ENCODE measurements at regions not wholly inside any gene's neighbourhood (a gene's known extent, or its start where the extent isn't known, plus 50 kb on each side); places are given as distances from the start of the nearest gene placed in this dataset.

DNA sequence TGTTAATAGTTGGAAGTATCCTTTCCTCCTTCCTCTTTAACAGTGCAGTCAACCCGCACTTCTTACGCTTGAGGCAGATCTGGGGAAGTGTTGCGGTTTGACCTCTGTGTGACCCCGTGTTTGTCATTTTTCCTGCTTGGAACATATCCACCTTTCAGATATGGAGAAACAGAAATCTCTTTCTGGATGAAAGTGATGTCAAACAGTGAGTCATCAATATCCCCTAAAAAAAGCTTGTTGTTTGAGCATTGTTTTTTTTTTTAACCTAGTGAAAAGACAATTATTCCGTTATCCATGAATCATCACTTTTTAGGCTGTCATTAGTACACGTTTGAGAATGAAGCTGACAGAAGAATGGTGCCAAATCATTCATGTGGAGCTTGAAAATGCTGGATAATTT lies 293.7 kb downstream of the ARPP21 start (continued):
- TF ChIP-seq TCF12 (IDR thresholded peaks at IDR 0.05), result peak; percentile 89
- TF ChIP-seq SIN3A (IDR thresholded peaks at IDR 0.05; ENCODE audit: borderline replicate concordance, low read depth, low read length), result no peak
- TF ChIP-seq FOXM1 (IDR thresholded peaks at IDR 0.05; ENCODE audit: low read depth), result peak; percentile 74
- TF ChIP-seq, protein P1, sequence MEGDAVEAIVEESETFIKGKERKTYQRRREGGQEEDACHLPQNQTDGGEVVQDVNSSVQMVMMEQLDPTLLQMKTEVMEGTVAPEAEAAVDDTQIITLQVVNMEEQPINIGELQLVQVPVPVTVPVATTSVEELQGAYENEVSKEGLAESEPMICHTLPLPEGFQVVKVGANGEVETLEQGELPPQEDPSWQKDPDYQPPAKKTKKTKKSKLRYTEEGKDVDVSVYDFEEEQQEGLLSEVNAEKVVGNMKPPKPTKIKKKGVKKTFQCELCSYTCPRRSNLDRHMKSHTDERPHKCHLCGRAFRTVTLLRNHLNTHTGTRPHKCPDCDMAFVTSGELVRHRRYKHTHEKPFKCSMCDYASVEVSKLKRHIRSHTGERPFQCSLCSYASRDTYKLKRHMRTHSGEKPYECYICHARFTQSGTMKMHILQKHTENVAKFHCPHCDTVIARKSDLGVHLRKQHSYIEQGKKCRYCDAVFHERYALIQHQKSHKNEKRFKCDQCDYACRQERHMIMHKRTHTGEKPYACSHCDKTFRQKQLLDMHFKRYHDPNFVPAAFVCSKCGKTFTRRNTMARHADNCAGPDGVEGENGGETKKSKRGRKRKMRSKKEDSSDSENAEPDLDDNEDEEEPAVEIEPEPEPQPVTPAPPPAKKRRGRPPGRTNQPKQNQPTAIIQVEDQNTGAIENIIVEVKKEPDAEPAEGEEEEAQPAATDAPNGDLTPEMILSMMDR (IDR thresholded peaks at IDR 0.05), result no peak
- TF ChIP-seq RXRA (IDR thresholded peaks at IDR 0.05; ENCODE audit: borderline replicate concordance, low read depth), result peak; percentile 98
- TF ChIP-seq RAD21 (IDR thresholded peaks at IDR 0.05; ENCODE audit: low read length), result peak; percentile 1; the same call in 1 of the 2 replicates
- TF ChIP-seq CHD2 (IDR thresholded peaks at IDR 0.05; ENCODE audit: low read length, partially characterized antibody), result no peak
- TF ChIP-seq MXI1 (IDR thresholded peaks at IDR 0.05; ENCODE audit: low read depth, low read length), result no peak
- TF ChIP-seq, protein P2, sequence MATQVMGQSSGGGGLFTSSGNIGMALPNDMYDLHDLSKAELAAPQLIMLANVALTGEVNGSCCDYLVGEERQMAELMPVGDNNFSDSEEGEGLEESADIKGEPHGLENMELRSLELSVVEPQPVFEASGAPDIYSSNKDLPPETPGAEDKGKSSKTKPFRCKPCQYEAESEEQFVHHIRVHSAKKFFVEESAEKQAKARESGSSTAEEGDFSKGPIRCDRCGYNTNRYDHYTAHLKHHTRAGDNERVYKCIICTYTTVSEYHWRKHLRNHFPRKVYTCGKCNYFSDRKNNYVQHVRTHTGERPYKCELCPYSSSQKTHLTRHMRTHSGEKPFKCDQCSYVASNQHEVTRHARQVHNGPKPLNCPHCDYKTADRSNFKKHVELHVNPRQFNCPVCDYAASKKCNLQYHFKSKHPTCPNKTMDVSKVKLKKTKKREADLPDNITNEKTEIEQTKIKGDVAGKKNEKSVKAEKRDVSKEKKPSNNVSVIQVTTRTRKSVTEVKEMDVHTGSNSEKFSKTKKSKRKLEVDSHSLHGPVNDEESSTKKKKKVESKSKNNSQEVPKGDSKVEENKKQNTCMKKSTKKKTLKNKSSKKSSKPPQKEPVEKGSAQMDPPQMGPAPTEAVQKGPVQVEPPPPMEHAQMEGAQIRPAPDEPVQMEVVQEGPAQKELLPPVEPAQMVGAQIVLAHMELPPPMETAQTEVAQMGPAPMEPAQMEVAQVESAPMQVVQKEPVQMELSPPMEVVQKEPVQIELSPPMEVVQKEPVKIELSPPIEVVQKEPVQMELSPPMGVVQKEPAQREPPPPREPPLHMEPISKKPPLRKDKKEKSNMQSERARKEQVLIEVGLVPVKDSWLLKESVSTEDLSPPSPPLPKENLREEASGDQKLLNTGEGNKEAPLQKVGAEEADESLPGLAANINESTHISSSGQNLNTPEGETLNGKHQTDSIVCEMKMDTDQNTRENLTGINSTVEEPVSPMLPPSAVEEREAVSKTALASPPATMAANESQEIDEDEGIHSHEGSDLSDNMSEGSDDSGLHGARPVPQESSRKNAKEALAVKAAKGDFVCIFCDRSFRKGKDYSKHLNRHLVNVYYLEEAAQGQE (IDR thresholded peaks at IDR 0.05; ENCODE audit: low read depth, low read length), result 0 out of 2 replicates have a peak, but pooled peaks have one; percentile 34
- peak; percentile 94 for TF ChIP-seq FOSL2 (IDR thresholded peaks at IDR 0.05; ENCODE audit: borderline replicate concordance, low read depth)

DNA sequence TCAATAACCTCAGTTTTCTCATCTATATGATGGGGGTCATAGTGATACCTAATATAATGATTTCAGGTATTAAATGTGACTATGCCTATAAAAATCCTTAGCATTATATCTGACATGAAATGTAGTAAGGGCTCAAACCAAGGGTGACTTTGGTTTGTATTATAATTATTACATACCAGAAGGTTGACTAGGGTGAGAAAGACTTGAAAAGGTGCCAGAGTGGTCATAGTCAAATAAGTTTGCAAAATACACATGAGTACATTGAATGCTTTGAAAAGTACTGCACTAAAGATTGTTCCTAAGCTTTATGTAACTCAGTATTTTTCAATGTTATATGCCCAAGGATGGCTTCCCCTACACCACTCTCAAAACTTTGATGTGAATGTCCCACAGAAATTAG lies 297.2 kb downstream of the ARPP21 start:
- H3K9ac ChIP-seq, result no peak overlapping the region
- CTCF ChIA-PET, result interaction anchor here (1.1 to 2.4 kb wide), 2 partner anchors 10 to 12 kb away, joined by 4 to 11 read pairs; no protein-coding TSS in a partner anchor
- H3K36me3 ChIP-seq (replicated peaks in 1 of 2; ENCODE audit: control insufficient read depth in 1 of 2, insufficient read depth in 2 of 2, low read length in 1 of 2), result no peaks in the 10 kb centered on the region
- peak overlapping the region in 1 of 2 experiments; percentile 7; a peak in 1 of 4 replicates for H3K27ac ChIP-seq (ENCODE audit: low read depth in 2 of 2, low read length in 1 of 2)
- TF ChIP-seq NFIC (IDR thresholded peaks at IDR 0.05; ENCODE audit: borderline replicate concordance), result peak; percentile 7; the same call in 1 of the 2 replicates
- TF ChIP-seq MEF2A (IDR thresholded peaks at IDR 0.05; ENCODE audit: borderline replicate concordance, low read depth), result no peak
- H3F3A ChIP-seq (replicated peaks; ENCODE audit: insufficient read depth), result peaks cover 13% of the 10 kb centered on the region
- no peak overlapping the region for H3K4me3 ChIP-seq (ENCODE audit: low read depth in 2 of 2, low read length in 1 of 2)
- H3K27me3 ChIP-seq (ENCODE audit: insufficient read depth), result no peaks in the 10 kb centered on the region
- no peaks in the 10 kb centered on the region for H3K9me2 ChIP-seq
- H4K20me1 ChIP-seq (ENCODE audit: insufficient read depth), result no peaks in the 10 kb centered on the region
- H3K4me1 ChIP-seq (ENCODE audit: control insufficient read depth in 1 of 2, insufficient read depth in 2 of 2, low read depth in 1 of 2, low read length in 1 of 2), result peaks cover 7 to 18% of the 10 kb centered on the region in 2 experiments
- no peak for DNase-seq
- no peaks in the 10 kb centered on the region for H3K79me2 ChIP-seq (ENCODE audit: insufficient read depth)
- POLR2A ChIA-PET, result no interaction called here
- no peak overlapping the region for H2AFZ ChIP-seq (ENCODE audit: low read depth)
- no peaks in the 10 kb centered on the region for H3K9me3 ChIP-seq
- no peak overlapping the region for H3K4me2 ChIP-seq
